HG03045 (cell line): ENCODE measurements at regions not wholly inside any gene's neighbourhood (a gene's known extent, or its start where the extent isn't known, plus 50 kb on each side); places are given as distances from the start of the nearest gene placed in this dataset.

Experiments used
- ATAC-seq: cut with Tn5 transposase; IDR thresholded peaks from one replicate; pipeline ENCODE4 v1.9.1; 2021; ENCODE audit warnings: mild to moderate bottlenecking, moderate library complexity; ENCODE audit not compliant: unreplicated experiment

GRCh38 chr12:59087691-59088090 lies 167.4 kb upstream of the LRIG3 start:
- ATAC-seq: no peak

GRCh38 chr12:59087077-59087673 lies 166.9 kb upstream of the LRIG3 start:
- no peak for ATAC-seq

GRCh38 chr12:59086126-59086525 lies 165.8 kb upstream of the LRIG3 start:
- no peak for ATAC-seq

- no peak for ATAC-seq
These were observed 165.4 kb upstream of the LRIG3 start for GRCh38 chr12:59085690-59086089.

GRCh38 chr12:59084511-59085375 lies 164.4 kb upstream of the LRIG3 start:
- ATAC-seq: no peak

GRCh38 chr12:59082952-59083351 lies 162.6 kb upstream of the LRIG3 start:
- no peak for ATAC-seq

- no peak for ATAC-seq
These were observed 159.8 kb upstream of the LRIG3 start for GRCh38 chr12:59080101-59080500.

- no peak for ATAC-seq
These were observed 159.2 kb upstream of the LRIG3 start for GRCh38 chr12:59079472-59079871.

GRCh38 chr12:59079002-59079401 lies 158.7 kb upstream of the LRIG3 start:
- ATAC-seq: no peak

- ATAC-seq: no peak
These were observed 157.5 kb upstream of the LRIG3 start for GRCh38 chr12:59077575-59078426.

GRCh38 chr12:59077153-59077552 lies 156.8 kb upstream of the LRIG3 start:
- no peak for ATAC-seq

GRCh38 chr12:59076622-59077021 lies 156.3 kb upstream of the LRIG3 start:
- no peak for ATAC-seq

GRCh38 chr12:59075968-59076490 lies 155.7 kb upstream of the LRIG3 start:
- no peak for ATAC-seq

- ATAC-seq: no peak
These were observed 154.8 kb upstream of the LRIG3 start for GRCh38 chr12:59075141-59075540.

GRCh38 chr12:59070322-59070933 lies 150.1 kb upstream of the LRIG3 start:
- ATAC-seq: no peak

GRCh38 chr12:59069516-59069915 lies 149.2 kb upstream of the LRIG3 start:
- no peak for ATAC-seq

- no peak for ATAC-seq
These were observed 148.1 kb upstream of the LRIG3 start for GRCh38 chr12:59068436-59068835.

GRCh38 chr12:59067083-59067482 lies 146.8 kb upstream of the LRIG3 start:
- ATAC-seq: no peak

- ATAC-seq: no peak
These were observed 146.1 kb upstream of the LRIG3 start for GRCh38 chr12:59066445-59066844.

GRCh38 chr12:59059088-59059935 lies 139.0 kb upstream of the LRIG3 start:
- no peak for ATAC-seq
